ENCODE measurements at regions not wholly inside any gene's neighbourhood (a gene's known extent, or its start where the extent isn't known, plus 50 kb on each side); places are given as distances from the start of the nearest gene placed in this dataset.

DNA sequence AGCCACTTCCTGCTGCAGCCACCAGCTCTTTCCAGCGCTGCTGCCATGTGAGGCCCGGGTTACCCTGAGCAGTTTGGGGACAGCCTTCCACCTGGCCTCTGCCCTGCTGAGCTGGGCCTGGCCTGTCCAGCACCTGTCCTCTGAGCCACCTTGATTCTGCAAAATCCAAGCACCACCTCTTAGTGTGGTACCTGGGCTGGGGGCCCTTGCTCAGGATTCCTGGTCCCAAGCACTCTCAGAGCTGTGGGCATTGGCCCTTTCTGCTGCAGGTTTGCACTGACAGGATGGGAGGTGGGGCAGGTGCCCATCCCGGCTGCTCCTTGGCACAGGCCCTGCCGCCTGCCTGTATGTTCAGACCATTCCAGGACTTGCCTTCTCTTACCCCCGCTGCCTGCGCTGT is 309.2 kb upstream of the IRX4 start:
- WGBS, 2 experiments (ENCODE audit: extremely low coverage in 1 of 2, insufficient coverage in 1 of 2, insufficient read length in 1 of 2, insufficient replicate concordance in 2 of 2, low coverage in 1 of 2, low lambda C conversion rate in 2 of 2, missing lambda C conversion rate in 1 of 2), result 94% methylated on average over 6 of the region's 6 CpGs; no CpG with 5 or more reads in 1 of the 2 experiments
- Histone ChIP-seq H3K9me3 (ENCODE audit: insufficient read depth in 2 of 2, low read depth in 1 of 2, low read length in 1 of 2) (peaks cover 9 to 12% of the 10 kb centered on the region in 2 experiments), H3K14ac (ENCODE audit: insufficient read length) (no peak overlapping the region), H3K36me3 (ENCODE audit: control insufficient read depth in 2 of 4, insufficient read depth in 4 of 4, low read length in 3 of 4) (no peaks in the 10 kb centered on the region), H3K56ac (replicated peaks; ENCODE audit: insufficient read length, low read depth, low read length) (no peak overlapping the region), H3K4ac (replicated peaks; ENCODE audit: insufficient read length, low read depth, low read length) (no peak overlapping the region), H2BK15ac (ENCODE audit: low read length) (no peak overlapping the region), H2BK20ac (ENCODE audit: low read length) (no peak overlapping the region), H3K18ac (ENCODE audit: extremely low read depth, low read length) (no peak overlapping the region), H3K79me1 (ENCODE audit: low read depth, low read length) (no peaks in the 10 kb centered on the region), H3K27me3 (replicated peaks in 1 of 4; ENCODE audit: control insufficient read depth in 3 of 4, extremely low read depth in 1 of 4, insufficient read depth in 3 of 4, low read length in 3 of 4) (no peaks in the 10 kb centered on the region), H3K4me1 (replicated peaks in 1 of 4; ENCODE audit: control insufficient read depth in 3 of 4, insufficient read depth in 4 of 4, low read length in 3 of 4) (no peaks in the 10 kb centered on the region), H2BK5ac (ENCODE audit: low read depth, low read length) (no peak overlapping the region), H3K4me2 (ENCODE audit: insufficient read depth in 1 of 2, low read depth in 2 of 2, low read length in 2 of 2) (no peak overlapping the region), H2AFZ (ENCODE audit: low read length) (no peak overlapping the region), H4K5ac (ENCODE audit: insufficient read length, low read depth, low read length) (no peak overlapping the region), H2BK12ac (ENCODE audit: low read depth, low read length) (no peak overlapping the region), H4K8ac (ENCODE audit: extremely low read depth, insufficient read depth, low read length) (no peak overlapping the region), H4K20me1 (replicated peaks in 1 of 2; ENCODE audit: control insufficient read depth in 1 of 2, insufficient read depth in 2 of 2, low read length in 2 of 2) (no peaks in the 10 kb centered on the region), H3K27ac (ENCODE audit: low read depth, low read length) (no peak overlapping the region), H3K79me2 (ENCODE audit: control insufficient read depth in 1 of 2, insufficient read depth in 2 of 2, low read length in 2 of 2) (no peaks in the 10 kb centered on the region), H3K23ac (ENCODE audit: insufficient read length) (no peak overlapping the region), H2BK120ac (replicated peaks; ENCODE audit: low read depth, low read length) (no peak overlapping the region), H3K4me3 (ENCODE audit: extremely low read depth in 1 of 4, insufficient read depth in 2 of 4, low read depth in 3 of 4, low read length in 4 of 4) (no peak overlapping the region), H2AK5ac (ENCODE audit: low read depth, low read length) (no peak overlapping the region), H3K9ac (replicated peaks in 1 of 4; ENCODE audit: extremely low read depth in 1 of 4, low read depth in 3 of 4, low read length in 3 of 4) (no peak overlapping the region), H4K91ac (replicated peaks; ENCODE audit: insufficient read length, low read length) (no peak overlapping the region), H3K23me2 (ENCODE audit: low read depth, low read length) (no peaks in the 10 kb centered on the region)
- DNase-seq (ENCODE audit: low read depth in 1 of 2, low spot score in 2 of 2), result peak in 1 of 2 experiments; percentile 30
- no peak for TF ChIP-seq SP4 (IDR thresholded peaks at IDR 0.05; ENCODE audit: low read length)
- TF ChIP-seq, protein P1, sequence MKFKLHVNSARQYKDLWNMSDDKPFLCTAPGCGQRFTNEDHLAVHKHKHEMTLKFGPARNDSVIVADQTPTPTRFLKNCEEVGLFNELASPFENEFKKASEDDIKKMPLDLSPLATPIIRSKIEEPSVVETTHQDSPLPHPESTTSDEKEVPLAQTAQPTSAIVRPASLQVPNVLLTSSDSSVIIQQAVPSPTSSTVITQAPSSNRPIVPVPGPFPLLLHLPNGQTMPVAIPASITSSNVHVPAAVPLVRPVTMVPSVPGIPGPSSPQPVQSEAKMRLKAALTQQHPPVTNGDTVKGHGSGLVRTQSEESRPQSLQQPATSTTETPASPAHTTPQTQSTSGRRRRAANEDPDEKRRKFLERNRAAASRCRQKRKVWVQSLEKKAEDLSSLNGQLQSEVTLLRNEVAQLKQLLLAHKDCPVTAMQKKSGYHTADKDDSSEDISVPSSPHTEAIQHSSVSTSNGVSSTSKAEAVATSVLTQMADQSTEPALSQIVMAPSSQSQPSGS (IDR thresholded peaks at IDR 0.05; ENCODE audit: low read length), result no peak
- no peak for FAIRE-seq
- ChIA-PET POLR2A (ENCODE audit: partially characterized antibody) (interaction anchor here (0.8 kb wide), 1 partner anchor 391 kb away, joined by 3 read pairs; no protein-coding TSS in a partner anchor), CTCF (ENCODE audit: partially characterized antibody) (interaction anchor here (1.1 kb wide), 1 partner anchor 9 kb away, joined by 3 read pairs; no protein-coding TSS in a partner anchor)

Measured in H1 (cell line).